Activated B cell treated with CpG ODN at 0.5 μM for 24 hours (primary cell): ENCODE measurements at regions not wholly inside any gene's neighbourhood (a gene's known extent, or its start where the extent isn't known, plus 50 kb on each side); places are given as distances from the start of the nearest gene placed in this dataset.

ENCODE experiments used
- ATAC-seq: fragments of 200-7000 bp; cut with Tn5 transposase; one replicate; pipeline ENCODE4 v1.10.0; 2021; ENCODE audit warnings: low read depth, mild to moderate bottlenecking, moderate library complexity
- CTCF ChIA-PET: fragments of 350-600 bp; sonication (Branson Sonifier 250); formaldehyde crosslinking; loops from one replicate; lab custom pipeline; 2021; ENCODE audit warnings: antibody characterized with exemption; lab: Charles Lee
- POLR2A ChIA-PET: fragments of 350-600 bp; sonication (Branson Sonifier 250); formaldehyde crosslinking; loops from one replicate; lab custom pipeline; 2021; ENCODE audit warnings: antibody characterized with exemption; lab: Charles Lee
- DNase-seq: peaks from one replicate; pipeline ENCODE4 v3.0.0; 2022
- H3K27ac Mint-ChIP-seq: one replicate; pipeline ENCODE4 v1.8.0; 2020; ENCODE audit warnings: mixed read lengths
- H3K27me3 Mint-ChIP-seq: one replicate; pipeline ENCODE4 v1.8.0; 2021; ENCODE audit warnings: mixed read lengths
- H3K36me3 Mint-ChIP-seq: one replicate; pipeline ENCODE4 v1.8.0; 2021; ENCODE audit warnings: low read depth, mixed read lengths
- H3K4me1 Mint-ChIP-seq: one replicate; pipeline ENCODE4 v1.8.0; 2021; ENCODE audit warnings: mixed read lengths
- H3K4me3 Mint-ChIP-seq: one replicate; pipeline ENCODE4 v1.8.0; 2020; ENCODE audit warnings: mild to moderate bottlenecking, mixed read lengths
- H3K9me3 Mint-ChIP-seq: one replicate; pipeline ENCODE4 v1.8.0; 2020; ENCODE audit warnings: mixed read lengths
- CTCF ChIP-seq: fragments of 200-600 bp; IDR thresholded peaks from one replicate; pipeline ENCODE4 v1.8.0; 2022; ENCODE audit warnings: antibody characterized with exemption, mild to moderate bottlenecking
- intact Hi-C: fragments of 100-400 bp; cut with micrococcal nuclease; formaldehyde crosslinking; loops from one replicate; pipeline ENCODE4 v1.15.1; 2024

GRCh38 chr18:32549248-32550110, 78.8 kb upstream of the GAREM1 start:
- H3K4me1 Mint-ChIP-seq, result no peaks in the 10 kb centered on the region
- POLR2A ChIA-PET, result no interaction called here
- intact Hi-C loops, result loop anchor here (1.0 kb wide), 1 partner anchor 260 kb away; no protein-coding TSS in a partner anchor

DNA sequence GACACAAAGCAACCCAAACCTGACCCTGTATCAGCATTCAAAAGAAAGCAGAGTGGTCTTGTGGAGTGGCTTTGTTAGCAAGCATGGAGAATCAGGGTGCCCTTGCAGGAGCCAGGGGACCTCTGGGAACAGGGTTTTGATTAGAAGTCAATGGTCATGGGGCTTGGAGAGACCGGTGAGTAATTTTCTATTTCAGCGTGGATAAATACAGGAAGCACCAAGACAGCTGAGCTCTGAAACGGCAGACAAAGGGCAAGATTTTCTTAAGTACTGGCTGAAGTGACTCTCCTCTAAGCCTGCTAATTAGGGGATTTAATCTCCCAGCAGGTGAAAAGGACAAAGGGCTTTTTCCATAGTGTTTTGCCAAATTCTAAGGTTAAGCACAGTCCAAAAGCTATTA, 78.0 kb upstream of the GAREM1 start:
- Mint-ChIP-seq H3K4me1 (no peaks in the 10 kb centered on the region), H3K4me3 (no peak overlapping the region), H3K27me3 (peaks cover 11% of the 10 kb centered on the region), H3K36me3 (no peaks in the 10 kb centered on the region), H3K27ac (no peak overlapping the region), H3K9me3 (no peaks in the 10 kb centered on the region)
- TF ChIP-seq CTCF, result no peak
- DNase-seq (no peak), ATAC-seq (no peak)
- intact Hi-C loops, result loop anchor here (1.0 kb wide), 1 partner anchor 259 kb away; no protein-coding TSS in a partner anchor
- CTCF ChIA-PET, result interaction anchor here (10.1 kb wide), 1 partner anchor 391 kb away, joined by 112 read pairs; no protein-coding TSS in a partner anchor
- POLR2A ChIA-PET, result no interaction called here

More at GRCh38 chr18:32549248-32550110, 78.8 kb upstream of the GAREM1 start:
- Mint-ChIP-seq H3K27me3 (peaks cover 11% of the 10 kb centered on the region), H3K9me3 (no peaks in the 10 kb centered on the region), H3K36me3 (no peaks in the 10 kb centered on the region), H3K4me3 (no peak overlapping the region), H3K27ac (no peak overlapping the region)
- peak; percentile 78 for ATAC-seq
- no peak for DNase-seq
- CTCF ChIA-PET, result interaction anchor here (0.6 to 10.1 kb wide), 3 partner anchors 10 to 392 kb away, joined by 3 to 112 read pairs (median 3); no protein-coding TSS in a partner anchor
- no peak for TF ChIP-seq CTCF

GRCh38 chr18:32545631-32546030, 74.9 kb upstream of the GAREM1 start:
- CTCF ChIA-PET, result interaction anchor here (1.1 kb wide), 1 partner anchor 387 kb away, joined by 3 read pairs; no protein-coding TSS in a partner anchor
- no peaks in the 10 kb centered on the region for H3K9me3 Mint-ChIP-seq
- intact Hi-C loops, result no loop called here
- no peak overlapping the region for H3K27ac Mint-ChIP-seq
- no peak for TF ChIP-seq CTCF
- no peaks in the 10 kb centered on the region for H3K36me3 Mint-ChIP-seq
- H3K4me1 Mint-ChIP-seq, result no peaks in the 10 kb centered on the region
- H3K4me3 Mint-ChIP-seq, result no peak overlapping the region
- peaks cover 8% of the 10 kb centered on the region for H3K27me3 Mint-ChIP-seq
- POLR2A ChIA-PET, result no interaction called here
- ATAC-seq (no peak), DNase-seq (no peak)

DNA sequence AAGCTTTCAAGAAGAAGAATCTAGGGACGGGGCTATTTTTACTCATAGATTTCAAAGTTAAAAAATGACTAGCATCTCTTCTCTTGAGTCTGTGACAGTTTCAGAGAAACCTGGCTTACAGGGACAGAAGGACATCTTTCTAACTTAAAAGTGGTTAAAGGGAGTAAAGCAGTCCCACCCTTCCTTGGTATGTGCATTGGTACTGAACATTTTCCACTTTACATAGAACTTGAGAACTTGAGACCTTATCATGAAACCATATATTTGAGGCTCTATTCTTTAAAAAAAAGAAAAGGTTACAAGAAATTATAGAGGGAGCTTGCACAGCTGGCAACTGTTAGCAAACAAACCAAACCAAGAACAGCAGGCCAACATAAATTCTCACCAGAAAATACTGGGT, 73.4 kb upstream of the GAREM1 start:
- H3K4me3 Mint-ChIP-seq, result no peak overlapping the region
- POLR2A ChIA-PET, result no interaction called here
- no peak for TF ChIP-seq CTCF

GRCh38 chr18:32542221-32542798, 71.6 kb upstream of the GAREM1 start:
- Mint-ChIP-seq H3K9me3 (no peaks in the 10 kb centered on the region), H3K27ac (no peak overlapping the region), H3K27me3 (peaks cover 11% of the 10 kb centered on the region), H3K4me1 (no peaks in the 10 kb centered on the region), H3K36me3 (no peaks in the 10 kb centered on the region), H3K4me3 (no peak overlapping the region)
- ChIA-PET POLR2A (no interaction called here), CTCF (interaction anchor here (2.3 kb wide), 1 partner anchor 384 kb away, joined by 5 read pairs; no protein-coding TSS in a partner anchor)
- intact Hi-C loops, result no loop called here
- no peak for TF ChIP-seq CTCF
- ATAC-seq (no peak), DNase-seq (no peak)

More for the DNA sequence above, 73.4 kb upstream of the GAREM1 start:
- intact Hi-C loops, result no loop called here
- no peak for ATAC-seq
- H3K27ac Mint-ChIP-seq, result no peak overlapping the region
- no peaks in the 10 kb centered on the region for H3K4me1 Mint-ChIP-seq
- peaks cover 11% of the 10 kb centered on the region for H3K27me3 Mint-ChIP-seq
- CTCF ChIA-PET, result no interaction called here
- no peak for DNase-seq
- no peaks in the 10 kb centered on the region for H3K9me3 Mint-ChIP-seq
- no peaks in the 10 kb centered on the region for H3K36me3 Mint-ChIP-seq
